HEK293 (cell line): ENCODE measurements at regions not wholly inside any gene's neighbourhood (a gene's known extent, or its start where the extent isn't known, plus 50 kb on each side); places are given as distances from the start of the nearest gene placed in this dataset.

Source experiments
- CTCF ChIA-PET: fragments of 350-600 bp; formaldehyde crosslinking; extraction: SDS; loops from one replicate; lab custom pipeline; 2021; ENCODE audit warnings: antibody characterized with exemption; lab: Yijun Ruan, JAX
- POLR2A ChIA-PET: fragments of 300-600 bp; formaldehyde crosslinking; extraction: SDS; loops from one replicate; lab custom pipeline; 2020; ENCODE audit warnings: antibody characterized with exemption, inconsistent platforms; lab: Yijun Ruan, JAX
- H3K27ac ChIP-seq: fragments of 200-500 bp; sonication (Bioruptor generic); 2 replicates; pipeline ENCODE4 v1.5.1; 2014; ENCODE audit warnings: low read depth, low read length, control low read depth, inconsistent platforms; ENCODE audit errors: extremely low read depth
- H3K36me3 ChIP-seq, 2 experiments: fragments of 200-500 bp in 1 of 2; sonication (Bioruptor generic) in 1 of 2; 1 replicate in 1 of 2; 2 replicates in 1 of 2; pipeline ENCODE4 v1.5.1; 2014 to 2017; ENCODE audit warnings: inconsistent platforms in 2 of 2, low read length in 2 of 2; ENCODE audit not compliant: control insufficient read depth in 2 of 2, insufficient read depth in 1 of 2
- H3K4me1 ChIP-seq: fragments of 200-500 bp; sonication (Bioruptor generic); 2 replicates; pipeline ENCODE4 v1.5.1; 2014; ENCODE audit warnings: mild to moderate bottlenecking, low read length, inconsistent platforms; ENCODE audit not compliant: control insufficient read depth, insufficient read depth
- H3K4me3 ChIP-seq: 2 replicates; pipeline ENCODE4 v1.5.1; 2011; ENCODE audit warnings: low read depth, mild to moderate bottlenecking, control low read depth, low read length, moderate library complexity
- H3K9me3 ChIP-seq: fragments of 200-500 bp; sonication (Bioruptor generic); 2 replicates; pipeline ENCODE4 v1.5.1; 2014; ENCODE audit warnings: low read depth, low read length, inconsistent platforms; ENCODE audit not compliant: control insufficient read depth, insufficient read depth
- BCL11B ChIP-seq: fragments of 450-650 bp; formaldehyde crosslinking; IDR thresholded peaks from 2 replicates; pipeline ENCODE4 v1.5.1; 2016; ENCODE audit warnings: low read depth, missing biosample characterization, missing genetic modification characterization
- HOXC10 ChIP-seq: sonication (generic); formaldehyde crosslinking; IDR thresholded peaks from 2 replicates; pipeline ENCODE4 v1.8.1; 2023; ENCODE audit warnings: mild to moderate bottlenecking, missing genetic modification reagents
- KLF9 ChIP-seq: fragments of 450-650 bp; formaldehyde crosslinking; IDR thresholded peaks from 2 replicates; pipeline ENCODE4 v1.5.1; 2016; ENCODE audit warnings: missing biosample characterization, missing genetic modification characterization, low read depth
- PRDM6 ChIP-seq: fragments of 450-650 bp; formaldehyde crosslinking; IDR thresholded peaks from 2 replicates; pipeline ENCODE4 v1.5.1; 2017; ENCODE audit warnings: missing biosample characterization, missing genetic modification characterization
- SP7 ChIP-seq: fragments of 450-650 bp; formaldehyde crosslinking; IDR thresholded peaks from 2 replicates; pipeline ENCODE4 v1.5.1; 2016; ENCODE audit warnings: missing biosample characterization, missing genetic modification characterization
- ZBTB20 ChIP-seq: fragments of 450-650 bp; formaldehyde crosslinking; IDR thresholded peaks from 2 replicates; pipeline ENCODE4 v1.5.1; 2016; ENCODE audit warnings: missing biosample characterization, missing genetic modification characterization
- ZFP41 ChIP-seq: fragments of 450-650 bp; formaldehyde crosslinking; IDR thresholded peaks from 2 replicates; pipeline ENCODE4 v1.5.1; 2016; ENCODE audit warnings: missing biosample characterization, missing genetic modification characterization, borderline replicate concordance
- ZNF112 ChIP-seq: fragments of 450-650 bp; formaldehyde crosslinking; IDR thresholded peaks from 2 replicates; pipeline ENCODE4 v1.5.0; 2017; ENCODE audit warnings: missing biosample characterization, missing genetic modification characterization
- ZNF19 ChIP-seq: fragments of 450-650 bp; formaldehyde crosslinking; IDR thresholded peaks from 2 replicates; pipeline ENCODE4; 2016; ENCODE audit warnings: missing biosample characterization, missing genetic modification characterization, low read depth
- ZNF24 ChIP-seq: fragments of 450-650 bp; formaldehyde crosslinking; IDR thresholded peaks from 2 replicates; pipeline ENCODE4 v1.5.1; 2016; ENCODE audit warnings: missing biosample characterization, missing genetic modification characterization
- ZNF266 ChIP-seq: fragments of 450-650 bp; formaldehyde crosslinking; IDR thresholded peaks from 2 replicates; pipeline ENCODE4 v1.5.1; 2016; ENCODE audit warnings: missing biosample characterization, missing genetic modification characterization, low read depth
- ZNF302 ChIP-seq: fragments of 450-650 bp; formaldehyde crosslinking; IDR thresholded peaks from 2 replicates; pipeline ENCODE4 v1.5.1; 2016; ENCODE audit warnings: missing biosample characterization, missing genetic modification characterization, low read depth
- ZNF366 ChIP-seq: fragments of 450-650 bp; formaldehyde crosslinking; conservative IDR thresholded peaks from 2 replicates; pipeline ENCODE4 v1.5.1; 2016; ENCODE audit warnings: missing biosample characterization, missing genetic modification characterization
- ZNF488 ChIP-seq: fragments of 450-650 bp; formaldehyde crosslinking; IDR thresholded peaks from 2 replicates; pipeline ENCODE4 v1.5.1; 2016; ENCODE audit warnings: missing biosample characterization, missing genetic modification characterization
- ZNF514 ChIP-seq: fragments of 450-650 bp; formaldehyde crosslinking; IDR thresholded peaks from 2 replicates; pipeline ENCODE4 v1.5.1; 2016; ENCODE audit warnings: missing biosample characterization, missing genetic modification characterization
- ZNF518A ChIP-seq: fragments of 450-650 bp; formaldehyde crosslinking; conservative IDR thresholded peaks from 2 replicates; pipeline ENCODE4 v1.5.1; 2016; ENCODE audit warnings: low read depth, missing biosample characterization, missing genetic modification characterization
- ZNF600 ChIP-seq: fragments of 450-650 bp; formaldehyde crosslinking; IDR thresholded peaks from 2 replicates; pipeline ENCODE4 v1.5.1; 2016; ENCODE audit warnings: missing biosample characterization, missing genetic modification characterization
- ZNF701 ChIP-seq: fragments of 450-650 bp; formaldehyde crosslinking; IDR thresholded peaks from 2 replicates; pipeline ENCODE4 v1.5.1; 2016; ENCODE audit warnings: missing biosample characterization, missing genetic modification characterization
- ZNF792 ChIP-seq: fragments of 450-650 bp; formaldehyde crosslinking; IDR thresholded peaks from 2 replicates; pipeline ENCODE4 v1.5.1; 2016; ENCODE audit warnings: missing biosample characterization, missing genetic modification characterization
- ZSCAN4 ChIP-seq: fragments of 450-650 bp; formaldehyde crosslinking; IDR thresholded peaks from 2 replicates; pipeline ENCODE4 v1.5.1; 2017; ENCODE audit warnings: missing biosample characterization, missing genetic modification characterization

DNA sequence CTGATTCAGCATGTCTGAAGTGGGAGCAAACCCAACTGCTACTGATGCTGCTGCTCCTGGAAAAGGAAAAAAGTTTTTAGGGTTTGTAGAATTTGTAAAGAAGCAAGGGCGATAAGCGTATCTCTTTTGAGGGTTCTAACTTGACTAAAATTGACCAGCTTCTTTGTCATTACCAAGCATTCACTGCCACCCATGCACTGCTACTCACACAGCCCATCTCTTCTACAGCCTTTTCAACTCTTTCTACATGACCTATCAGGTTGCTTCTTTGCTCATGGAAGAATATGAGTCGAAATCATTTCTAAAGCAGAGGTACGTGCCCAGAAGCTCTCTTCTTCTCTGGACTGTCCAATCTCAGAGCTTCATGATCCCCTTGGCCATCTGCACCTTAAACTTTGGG is 570.9 kb downstream of the EPHA7 start (continued):
- TF ChIP-seq ZNF488 (tag by site-specific recombination), result no peak
- no peak for TF ChIP-seq KLF9 (tag by site-specific recombination)

- H3K9me3 ChIP-seq, result no peaks in the 10 kb centered on the region
- POLR2A ChIA-PET, result no interaction called here
- no peak overlapping the region for H3K27ac ChIP-seq
- H3K4me1 ChIP-seq, result no peaks in the 10 kb centered on the region
- CTCF ChIA-PET, result interaction anchor here (1.4 kb wide), 1 partner anchor 11 kb away, joined by 3 read pairs; no protein-coding TSS in a partner anchor
- TF ChIP-seq ZNF600 (no peak), ZNF792 (tag by site-specific recombination) (no peak), PRDM6 (tag by site-specific recombination) (no peak), ZNF518A (tag by site-specific recombination) (no peak), ZNF112 (tag by site-specific recombination) (no peak), ZNF514 (tag by site-specific recombination) (no peak), ZFP41 (tag by site-specific recombination) (no peak), HOXC10 (CRISPR knock-in tag) (no peak), ZNF701 (tag by site-specific recombination) (no peak), ZNF24 (tag by site-specific recombination) (no peak), ZSCAN4 (tag by site-specific recombination) (no peak), BCL11B (no peak), ZNF302 (tag by site-specific recombination) (no peak), SP7 (tag by site-specific recombination) (no peak), ZNF266 (tag by site-specific recombination) (no peak), ZBTB20 (tag by site-specific recombination) (no peak), ZNF366 (tag by site-specific recombination) (no peak), ZNF19 (tag by site-specific recombination) (no peak)
- H3K36me3 ChIP-seq, result no peaks in the 10 kb centered on the region
- no peak overlapping the region for H3K4me3 ChIP-seq
These were observed 571.4 kb downstream of the EPHA7 start for GRCh38 chr6:92847988-92848387.
